PFSK-1 (cell line): ENCODE measurements at regions not wholly inside any gene's neighbourhood (a gene's known extent, or its start where the extent isn't known, plus 50 kb on each side); places are given as distances from the start of the nearest gene placed in this dataset.

Source experiments
- FOXP2 ChIP-seq: optimal IDR thresholded peaks from 2 replicates; pipeline ENCODE3; 2011; ENCODE audit warnings: borderline replicate concordance, control low read depth, inconsistent platforms; ENCODE audit not compliant: insufficient read depth; ENCODE audit errors: extremely low read length, extremely low read depth
- POLR2AphosphoS5 ChIP-seq: IDR thresholded peaks from 2 replicates; pipeline ENCODE4 v1.6.1; 2012; ENCODE audit warnings: low read depth, mild to moderate bottlenecking, control low read depth, low read length, moderate library complexity
- SIN3A ChIP-seq: IDR thresholded peaks from 2 replicates; pipeline ENCODE4 v1.6.1; 2012; ENCODE audit warnings: mild to moderate bottlenecking, low read length, moderate library complexity, borderline replicate concordance; ENCODE audit not compliant: insufficient read depth
- TAF1 ChIP-seq: IDR thresholded peaks from 2 replicates; pipeline ENCODE4 v1.6.1; 2012; ENCODE audit warnings: low read length, control low read depth, borderline replicate concordance; ENCODE audit not compliant: insufficient read depth
- TF ChIP-seq, protein P1 (sequence below), 2 experiments: IDR thresholded peaks; 2 replicates each; pipeline versions ENCODE4 v1.6.1 to v1.8.0; 2011 to 2012; ENCODE audit warnings: low read depth in 2 of 2, low read length in 2 of 2, control low read depth in 1 of 2, inconsistent platforms in 1 of 2, mild to moderate bottlenecking in 1 of 2, moderate library complexity in 1 of 2; ENCODE audit not compliant: insufficient read depth in 1 of 2

DNA sequence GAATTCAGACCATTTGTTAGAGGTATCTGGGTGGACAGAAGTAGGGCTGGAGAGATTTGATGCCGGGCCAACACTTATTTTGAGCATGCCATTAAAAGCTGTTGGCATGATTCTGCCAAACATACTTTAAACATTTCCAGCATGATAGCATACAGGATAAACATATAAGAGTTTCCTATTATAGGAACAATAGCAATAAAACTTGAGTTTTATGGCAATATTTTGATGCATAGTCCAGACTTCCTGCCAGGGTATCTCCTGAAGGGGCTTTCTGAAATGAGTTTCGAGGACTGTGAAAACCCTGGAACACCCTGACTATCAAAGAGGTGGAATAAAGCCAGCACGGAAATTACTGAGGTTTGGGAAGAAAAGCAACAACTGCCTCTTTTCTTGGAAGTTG is 1398.0 kb upstream of the NXPH2 start:
- TF ChIP-seq POLR2AphosphoS5 (no peak), TAF1 (no peak), FOXP2 (no peak), SIN3A (no peak)
- TF ChIP-seq, protein P1, sequence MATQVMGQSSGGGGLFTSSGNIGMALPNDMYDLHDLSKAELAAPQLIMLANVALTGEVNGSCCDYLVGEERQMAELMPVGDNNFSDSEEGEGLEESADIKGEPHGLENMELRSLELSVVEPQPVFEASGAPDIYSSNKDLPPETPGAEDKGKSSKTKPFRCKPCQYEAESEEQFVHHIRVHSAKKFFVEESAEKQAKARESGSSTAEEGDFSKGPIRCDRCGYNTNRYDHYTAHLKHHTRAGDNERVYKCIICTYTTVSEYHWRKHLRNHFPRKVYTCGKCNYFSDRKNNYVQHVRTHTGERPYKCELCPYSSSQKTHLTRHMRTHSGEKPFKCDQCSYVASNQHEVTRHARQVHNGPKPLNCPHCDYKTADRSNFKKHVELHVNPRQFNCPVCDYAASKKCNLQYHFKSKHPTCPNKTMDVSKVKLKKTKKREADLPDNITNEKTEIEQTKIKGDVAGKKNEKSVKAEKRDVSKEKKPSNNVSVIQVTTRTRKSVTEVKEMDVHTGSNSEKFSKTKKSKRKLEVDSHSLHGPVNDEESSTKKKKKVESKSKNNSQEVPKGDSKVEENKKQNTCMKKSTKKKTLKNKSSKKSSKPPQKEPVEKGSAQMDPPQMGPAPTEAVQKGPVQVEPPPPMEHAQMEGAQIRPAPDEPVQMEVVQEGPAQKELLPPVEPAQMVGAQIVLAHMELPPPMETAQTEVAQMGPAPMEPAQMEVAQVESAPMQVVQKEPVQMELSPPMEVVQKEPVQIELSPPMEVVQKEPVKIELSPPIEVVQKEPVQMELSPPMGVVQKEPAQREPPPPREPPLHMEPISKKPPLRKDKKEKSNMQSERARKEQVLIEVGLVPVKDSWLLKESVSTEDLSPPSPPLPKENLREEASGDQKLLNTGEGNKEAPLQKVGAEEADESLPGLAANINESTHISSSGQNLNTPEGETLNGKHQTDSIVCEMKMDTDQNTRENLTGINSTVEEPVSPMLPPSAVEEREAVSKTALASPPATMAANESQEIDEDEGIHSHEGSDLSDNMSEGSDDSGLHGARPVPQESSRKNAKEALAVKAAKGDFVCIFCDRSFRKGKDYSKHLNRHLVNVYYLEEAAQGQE (IDR thresholded peaks at IDR 0.05; ENCODE audit: insufficient read depth in 1 of 2, low read depth in 2 of 2, low read length in 2 of 2), result no peak

DNA sequence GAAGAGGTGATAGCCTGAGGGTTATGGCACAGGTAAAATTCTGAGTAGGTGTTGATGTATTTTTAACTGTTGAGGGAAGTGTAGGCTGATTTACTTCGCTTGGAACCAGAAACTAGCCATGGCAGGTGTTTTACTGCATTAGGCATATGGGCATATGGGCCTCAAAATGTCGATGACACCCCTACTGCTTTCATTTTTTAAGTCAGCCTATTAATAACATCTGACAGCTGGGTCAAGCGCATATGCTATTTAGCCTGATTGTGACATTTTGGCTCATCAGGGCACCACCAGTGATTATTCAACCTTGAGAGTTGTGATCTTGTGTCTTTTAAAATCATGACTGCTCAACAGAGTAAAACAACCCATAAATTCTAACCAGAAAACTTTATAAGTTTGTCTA is 1396.9 kb upstream of the NXPH2 start:
- TF ChIP-seq, protein P1 (IDR thresholded peaks at IDR 0.05; ENCODE audit: insufficient read depth in 1 of 2, low read depth in 2 of 2, low read length in 2 of 2), result no peak
- no peak for TF ChIP-seq SIN3A
- TF ChIP-seq POLR2AphosphoS5, result no peak
- no peak for TF ChIP-seq TAF1
- no peak for TF ChIP-seq FOXP2

DNA sequence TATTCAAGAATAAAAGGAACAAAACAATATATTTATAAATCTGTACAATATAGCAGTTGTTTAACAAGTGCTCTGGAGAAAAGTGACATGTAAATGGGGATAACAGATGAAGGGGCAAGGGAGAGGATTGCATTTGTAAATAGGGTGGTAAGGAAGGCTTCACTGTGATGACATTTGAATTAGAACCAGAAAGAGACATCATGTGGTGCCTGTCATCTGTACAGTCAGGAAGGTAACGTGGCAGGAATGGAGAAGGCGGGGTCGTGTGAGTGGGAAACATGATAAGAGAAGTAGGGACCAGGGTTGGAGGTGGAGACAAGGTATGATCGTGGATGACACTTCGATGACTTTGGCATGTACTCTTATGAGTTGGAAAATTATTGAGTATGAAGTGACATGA is 1393.6 kb upstream of the NXPH2 start:
- no peak for TF ChIP-seq SIN3A
- TF ChIP-seq, protein P1 (IDR thresholded peaks at IDR 0.05; ENCODE audit: insufficient read depth in 1 of 2, low read depth in 2 of 2, low read length in 2 of 2), result no peak
- no peak for TF ChIP-seq POLR2AphosphoS5
- TF ChIP-seq TAF1, result no peak
- TF ChIP-seq FOXP2, result no peak

DNA sequence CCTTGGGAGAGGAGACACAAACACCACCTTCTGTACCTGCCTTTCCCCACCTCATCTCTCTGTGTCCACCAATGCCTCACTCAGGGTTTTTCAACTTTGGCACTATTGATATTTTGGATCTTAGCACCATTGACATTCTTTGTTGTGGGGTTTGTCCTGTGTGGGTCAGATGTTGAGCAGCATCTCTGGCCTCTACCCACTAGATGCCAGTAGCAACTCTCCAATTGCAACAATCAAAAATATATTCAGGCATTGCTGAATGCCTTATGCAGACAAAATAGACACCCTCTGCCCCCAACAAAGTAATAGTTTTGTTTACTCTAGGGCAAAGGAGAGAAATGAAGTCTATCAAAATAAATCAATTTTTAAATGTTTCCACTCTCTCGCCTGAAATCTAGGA is 1384.3 kb upstream of the NXPH2 start:
- TF ChIP-seq TAF1, result no peak
- TF ChIP-seq FOXP2, result no peak
- TF ChIP-seq, protein P1 (IDR thresholded peaks at IDR 0.05; ENCODE audit: insufficient read depth in 1 of 2, low read depth in 2 of 2, low read length in 2 of 2), result no peak
- TF ChIP-seq SIN3A, result no peak
- no peak for TF ChIP-seq POLR2AphosphoS5

DNA sequence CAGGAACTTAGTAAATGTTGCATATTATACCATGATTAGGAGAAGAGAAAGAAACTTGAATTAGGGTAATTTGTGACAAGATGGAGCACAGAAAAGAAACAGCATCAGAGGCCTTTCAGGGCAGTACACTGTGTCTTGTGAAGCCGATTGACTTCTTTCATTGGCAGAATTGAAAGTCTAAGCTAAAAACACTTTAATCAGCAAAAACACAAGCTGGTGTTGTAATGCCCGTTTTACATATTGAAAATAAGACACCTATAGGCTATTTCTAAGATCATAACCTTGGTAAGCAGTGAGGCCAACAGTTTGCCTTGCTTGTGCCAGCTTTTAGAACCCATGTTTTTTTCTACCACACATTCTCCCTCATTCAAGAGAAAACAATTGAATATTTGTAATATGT is 1378.1 kb upstream of the NXPH2 start:
- no peak for TF ChIP-seq TAF1
